Type B pancreatic cell (in vitro differentiated cells): ENCODE measurements at regions not wholly inside any gene's neighbourhood (a gene's known extent, or its start where the extent isn't known, plus 50 kb on each side); places are given as distances from the start of the nearest gene placed in this dataset.

ENCODE experiments used
- DNase-seq: peaks from one replicate; pipeline ENCODE4 v3.0.0; 2021; ENCODE audit warnings: mixed read lengths; ENCODE audit not compliant: unreplicated experiment; ENCODE audit errors: extremely low spot score
- H3K27ac Mint-ChIP-seq: 2 replicates; pipeline ENCODE4 v1.8.0; 2021; ENCODE audit warnings: mild to moderate bottlenecking, mixed read lengths
- H3K27me3 Mint-ChIP-seq: 2 replicates; pipeline ENCODE4 v1.8.0; 2021; ENCODE audit warnings: mixed read lengths
- H3K36me3 Mint-ChIP-seq: 2 replicates; pipeline ENCODE4 v1.8.0; 2021; ENCODE audit warnings: mixed read lengths
- H3K4me1 Mint-ChIP-seq: one replicate; pipeline ENCODE4 v1.8.0; 2021; ENCODE audit warnings: mixed read lengths; ENCODE audit not compliant: unreplicated experiment
- H3K4me3 Mint-ChIP-seq: 2 replicates; pipeline ENCODE4 v1.8.0; 2021; ENCODE audit warnings: mild to moderate bottlenecking, mixed read lengths
- H3K9me3 Mint-ChIP-seq: 2 replicates; pipeline ENCODE4 v1.8.0; 2021; ENCODE audit warnings: mixed read lengths
- CTCF ChIP-seq: fragments of 200-600 bp; sonication (generic); conservative IDR thresholded peaks from 2 replicates; pipeline ENCODE4 v1.5.0; 2021; ENCODE audit warnings: antibody characterized with exemption, mild to moderate bottlenecking

GRCh38 chr14:94995551-94995950, 161.8 kb downstream of the DICER1 start:
- Mint-ChIP-seq H3K27ac (no peak overlapping the region), H3K4me1 (peaks cover 3% of the 10 kb centered on the region), H3K9me3 (no peaks in the 10 kb centered on the region), H3K27me3 (peaks cover 31% of the 10 kb centered on the region), H3K36me3 (no peaks in the 10 kb centered on the region), H3K4me3 (no peak overlapping the region)
- no peak for TF ChIP-seq CTCF
- DNase-seq, result no peak

- no peaks in the 10 kb centered on the region for H3K9me3 Mint-ChIP-seq
- peaks cover 26% of the 10 kb centered on the region for H3K27me3 Mint-ChIP-seq
- H3K36me3 Mint-ChIP-seq, result no peaks in the 10 kb centered on the region
- DNase-seq, result no peak
- no peak for TF ChIP-seq CTCF
- no peak overlapping the region for H3K4me3 Mint-ChIP-seq
- peaks cover 14% of the 10 kb centered on the region for H3K4me1 Mint-ChIP-seq
- H3K27ac Mint-ChIP-seq, result no peak overlapping the region
Measured at GRCh38 chr14:94994245-94994644, 163.1 kb downstream of the DICER1 start.

- Mint-ChIP-seq H3K4me1 (peaks cover 14% of the 10 kb centered on the region), H3K36me3 (no peaks in the 10 kb centered on the region), H3K27ac (no peak overlapping the region), H3K4me3 (no peak overlapping the region), H3K9me3 (peaks cover 5% of the 10 kb centered on the region), H3K27me3 (peaks cover 25% of the 10 kb centered on the region)
- TF ChIP-seq CTCF, result no peak
- no peak for DNase-seq
Measured at GRCh38 chr14:94992046-94992445, 165.3 kb downstream of the DICER1 start.

GRCh38 chr14:94989946-94990345, 167.4 kb downstream of the DICER1 start:
- DNase-seq, result no peak
- TF ChIP-seq CTCF, result no peak
- no peak overlapping the region for H3K27ac Mint-ChIP-seq
- peaks cover 14% of the 10 kb centered on the region for H3K4me1 Mint-ChIP-seq
- H3K4me3 Mint-ChIP-seq, result no peak overlapping the region
- no peaks in the 10 kb centered on the region for H3K36me3 Mint-ChIP-seq
- peaks cover 28% of the 10 kb centered on the region for H3K27me3 Mint-ChIP-seq
- H3K9me3 Mint-ChIP-seq, result peaks cover 5% of the 10 kb centered on the region

- TF ChIP-seq CTCF, result no peak
- Mint-ChIP-seq H3K27me3 (peaks cover 32% of the 10 kb centered on the region), H3K4me1 (peaks cover 14% of the 10 kb centered on the region), H3K36me3 (no peaks in the 10 kb centered on the region), H3K9me3 (peaks cover 5% of the 10 kb centered on the region), H3K27ac (no peak overlapping the region), H3K4me3 (no peak overlapping the region)
- no peak for DNase-seq
Measured at GRCh38 chr14:94989417-94989816, 167.9 kb downstream of the DICER1 start.

- Mint-ChIP-seq H3K36me3 (no peaks in the 10 kb centered on the region), H3K4me1 (peaks cover 14% of the 10 kb centered on the region), H3K9me3 (peaks cover 9% of the 10 kb centered on the region), H3K27ac (no peak overlapping the region), H3K27me3 (peaks cover 35% of the 10 kb centered on the region), H3K4me3 (no peak overlapping the region)
- DNase-seq, result no peak
- TF ChIP-seq CTCF, result no peak
Measured at GRCh38 chr14:94987409-94987808, 169.9 kb downstream of the DICER1 start.
